SH-SY5Y (cell line): ENCODE measurements at regions not wholly inside any gene's neighbourhood (a gene's known extent, or its start where the extent isn't known, plus 50 kb on each side); places are given as distances from the start of the nearest gene placed in this dataset.

ENCODE experiments used
- GATA2 ChIP-seq: IDR thresholded peaks from 2 replicates; pipeline ENCODE4 v1.6.1; 2011; ENCODE audit warnings: mild to moderate bottlenecking, low read depth, low read length
- GATA3 ChIP-seq: IDR thresholded peaks from 2 replicates; pipeline ENCODE4 v1.6.1; 2011; ENCODE audit warnings: low read depth, mild to moderate bottlenecking, low read length, moderate library complexity

DNA sequence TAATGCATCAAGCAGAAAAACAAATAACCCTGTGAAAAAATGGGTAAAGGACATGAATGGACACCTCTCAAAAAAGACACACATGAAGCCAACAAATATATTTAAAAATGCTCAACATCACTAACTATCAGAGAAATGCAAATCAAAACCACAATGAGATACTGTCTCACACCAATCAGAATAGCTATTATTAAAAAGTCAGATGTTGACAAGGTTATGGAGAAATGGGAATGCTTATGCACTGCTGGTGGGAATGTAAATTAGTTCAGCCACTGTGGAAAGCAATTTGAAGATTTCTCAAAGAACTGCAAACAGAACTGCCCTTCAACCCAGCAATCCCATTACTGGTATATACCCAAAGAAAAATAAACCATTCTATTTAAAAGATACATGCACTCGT is 86.6 kb upstream of the TNFSF4 start:
- TF ChIP-seq GATA3 (no peak), GATA2 (no peak)

DNA sequence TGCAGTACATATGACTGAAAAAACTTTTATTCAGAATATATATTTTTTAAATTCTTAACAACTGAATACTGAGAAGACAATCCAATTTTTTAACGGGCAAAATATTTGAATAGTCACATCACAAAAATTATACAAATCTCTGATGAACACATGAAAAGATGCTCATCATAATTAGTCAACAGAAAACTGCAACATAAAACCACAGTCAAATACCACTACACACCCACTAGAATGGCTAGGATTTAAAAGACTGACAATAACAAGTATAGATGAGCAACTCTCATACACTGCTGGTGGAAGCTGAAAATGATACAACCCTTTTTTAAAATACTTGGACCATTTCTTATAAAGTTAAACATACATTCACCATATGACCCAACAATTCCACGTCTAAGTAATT is 87.7 kb upstream of the TNFSF4 start:
- no peak for TF ChIP-seq GATA2
- TF ChIP-seq GATA3 = no peak

DNA sequence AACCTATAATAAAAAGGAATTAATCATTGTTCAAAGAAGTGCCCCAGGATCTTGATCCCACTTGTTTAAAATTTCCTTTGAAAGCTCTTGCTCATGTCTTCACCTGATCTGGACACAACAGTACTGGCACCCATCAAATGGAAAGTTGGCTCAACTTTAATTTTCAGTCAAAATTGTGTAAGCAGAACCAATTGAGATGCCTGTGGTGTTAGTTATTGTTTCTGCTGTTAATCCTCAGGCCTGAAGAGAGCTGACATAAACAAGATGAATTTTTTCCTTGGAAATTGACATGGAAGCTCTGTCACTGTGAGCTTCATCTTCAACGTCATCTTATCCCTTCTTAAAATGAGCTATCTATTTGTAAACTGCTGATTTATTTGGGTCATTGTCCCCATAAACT is 88.3 kb upstream of the TNFSF4 start:
- TF ChIP-seq GATA3 (no peak), GATA2 (no peak)

GRCh38 chr1:173295995-173296394 is 88.9 kb upstream of the TNFSF4 start:
- no peak for TF ChIP-seq GATA2
- no peak for TF ChIP-seq GATA3

DNA sequence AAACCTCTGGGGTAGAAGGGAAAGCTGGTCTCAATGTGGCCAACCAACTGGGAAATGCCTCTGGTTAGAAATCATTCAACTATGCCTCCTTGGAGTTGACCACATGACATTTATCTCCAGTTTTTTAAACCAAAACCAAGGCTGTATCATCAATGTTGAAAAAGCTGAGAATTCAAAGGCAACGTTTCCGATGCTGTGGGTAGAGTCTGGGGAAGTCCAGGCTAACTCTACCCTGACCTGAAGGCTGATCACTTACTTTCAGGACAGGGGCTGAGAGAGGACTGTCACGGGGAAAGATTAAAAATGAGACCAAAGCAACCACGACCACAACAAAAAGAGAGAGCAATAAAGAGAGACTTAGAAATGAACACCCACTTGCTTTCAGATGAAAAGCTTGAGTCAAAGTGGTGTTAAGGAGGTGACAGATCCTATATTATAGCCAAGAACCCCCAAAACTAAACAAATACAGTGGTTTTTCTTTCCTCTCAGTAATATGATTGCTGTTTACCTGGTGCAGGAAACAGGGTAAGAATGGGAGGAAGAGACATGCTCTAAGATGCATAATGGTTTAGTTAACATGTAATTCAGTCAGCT is 90.8 kb upstream of the TNFSF4 start:
- TF ChIP-seq GATA3 = no peak
- no peak for TF ChIP-seq GATA2

- no peak for TF ChIP-seq GATA3
- TF ChIP-seq GATA2 = no peak
Measured at GRCh38 chr1:173300061-173301044, 93.2 kb upstream of the TNFSF4 start.

DNA sequence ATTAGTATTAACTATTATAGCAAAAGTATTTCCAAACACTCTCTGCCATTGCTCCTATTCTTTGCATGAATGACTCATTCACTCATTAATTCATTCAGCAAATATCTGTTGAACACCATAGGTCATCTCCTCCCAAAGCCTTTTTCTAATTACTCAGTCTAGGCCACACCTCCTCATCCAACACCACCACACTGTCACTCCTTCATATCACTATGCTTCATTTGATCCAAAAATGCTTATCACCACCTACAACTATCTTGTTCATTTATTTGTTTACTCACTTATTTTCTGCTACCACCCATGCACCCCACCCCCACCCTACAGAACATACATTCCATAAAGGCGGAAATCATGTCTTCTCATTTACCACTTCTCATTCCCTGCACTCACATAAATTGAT is 94.4 kb upstream of the TNFSF4 start:
- no peak for TF ChIP-seq GATA3
- no peak for TF ChIP-seq GATA2

DNA sequence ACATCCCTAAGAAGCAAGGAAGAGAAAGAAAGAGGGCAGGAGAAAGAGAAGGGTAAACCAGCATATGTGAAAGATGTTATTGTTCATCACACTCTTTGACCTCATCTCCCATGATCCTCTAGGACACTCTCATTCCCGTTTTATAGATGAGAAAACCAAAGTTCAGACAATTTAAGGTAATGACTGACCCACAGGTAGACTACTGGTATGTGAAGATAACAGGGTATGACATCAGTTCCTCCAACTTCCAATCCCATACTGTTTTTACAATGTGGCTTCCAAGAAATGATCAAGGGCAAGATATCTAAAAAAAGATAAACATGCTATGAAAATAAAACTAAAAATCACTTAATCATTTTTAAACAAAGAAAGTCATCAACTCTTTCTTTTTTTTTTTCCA is 95.2 kb upstream of the TNFSF4 start:
- TF ChIP-seq GATA2 (no peak), GATA3 (no peak)

DNA sequence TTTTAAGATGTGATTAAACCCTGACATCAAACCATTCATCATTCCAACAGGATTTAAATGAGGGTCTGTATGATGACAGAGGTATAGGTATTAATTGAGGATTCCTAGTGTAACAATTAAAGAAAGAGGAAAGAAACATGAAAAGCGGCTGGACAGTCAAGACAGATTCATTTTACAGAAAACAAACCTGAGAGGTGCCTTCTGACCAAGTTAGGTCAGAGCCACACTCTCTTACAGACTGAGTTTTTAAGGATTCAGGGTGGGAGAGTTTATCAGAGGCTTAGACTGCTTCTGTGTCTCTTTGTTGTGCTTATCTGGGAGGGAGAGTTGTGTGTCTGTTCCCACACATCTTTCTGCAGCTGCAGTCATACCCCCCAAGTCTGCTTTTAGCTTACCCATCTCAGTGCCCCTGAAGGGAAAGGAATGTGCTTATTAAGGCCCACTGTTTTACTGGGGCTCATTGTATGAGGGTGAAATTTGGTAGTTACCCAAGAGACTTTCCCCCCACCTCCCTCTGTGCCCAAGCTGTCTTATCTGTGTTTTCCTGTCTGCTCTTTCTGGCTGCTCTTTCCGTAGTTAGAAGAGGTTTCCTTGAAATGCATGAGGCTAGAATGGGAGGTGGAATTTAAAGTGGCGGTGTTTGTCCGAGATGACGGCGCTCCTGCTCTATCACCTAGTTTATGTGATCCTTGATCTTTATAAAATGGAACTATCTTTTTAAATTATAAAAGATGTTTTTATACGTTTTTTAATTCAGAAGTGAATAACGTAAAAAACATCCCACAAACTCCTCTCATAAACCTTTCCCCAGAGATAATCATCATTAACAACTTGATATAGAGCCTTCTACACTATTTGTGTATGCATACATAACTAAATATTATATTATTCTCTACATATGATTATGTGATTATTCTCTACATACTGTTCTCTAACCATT is 96.0 kb upstream of the TNFSF4 start:
- TF ChIP-seq GATA2 (no peak), GATA3 (no peak)

DNA sequence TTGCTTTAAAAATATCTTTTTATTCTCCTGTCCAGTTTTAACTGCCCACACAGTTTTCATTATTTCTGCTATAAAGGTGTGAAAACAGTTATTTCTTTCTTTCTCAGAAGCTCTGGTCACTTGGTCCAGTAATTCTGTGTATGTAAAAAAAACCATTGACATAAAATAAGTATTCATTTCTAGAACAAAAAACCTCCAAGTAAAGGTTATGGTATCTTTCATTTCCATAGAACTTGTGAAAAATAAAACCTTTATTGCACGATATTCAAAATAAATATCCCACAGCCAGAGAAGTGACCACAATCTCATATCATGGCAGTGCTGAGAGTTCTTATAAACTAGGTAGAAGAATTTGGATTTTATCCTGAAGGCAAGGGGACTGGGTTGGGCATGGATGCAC is 96.9 kb upstream of the TNFSF4 start:
- TF ChIP-seq GATA2 = no peak
- no peak for TF ChIP-seq GATA3

DNA sequence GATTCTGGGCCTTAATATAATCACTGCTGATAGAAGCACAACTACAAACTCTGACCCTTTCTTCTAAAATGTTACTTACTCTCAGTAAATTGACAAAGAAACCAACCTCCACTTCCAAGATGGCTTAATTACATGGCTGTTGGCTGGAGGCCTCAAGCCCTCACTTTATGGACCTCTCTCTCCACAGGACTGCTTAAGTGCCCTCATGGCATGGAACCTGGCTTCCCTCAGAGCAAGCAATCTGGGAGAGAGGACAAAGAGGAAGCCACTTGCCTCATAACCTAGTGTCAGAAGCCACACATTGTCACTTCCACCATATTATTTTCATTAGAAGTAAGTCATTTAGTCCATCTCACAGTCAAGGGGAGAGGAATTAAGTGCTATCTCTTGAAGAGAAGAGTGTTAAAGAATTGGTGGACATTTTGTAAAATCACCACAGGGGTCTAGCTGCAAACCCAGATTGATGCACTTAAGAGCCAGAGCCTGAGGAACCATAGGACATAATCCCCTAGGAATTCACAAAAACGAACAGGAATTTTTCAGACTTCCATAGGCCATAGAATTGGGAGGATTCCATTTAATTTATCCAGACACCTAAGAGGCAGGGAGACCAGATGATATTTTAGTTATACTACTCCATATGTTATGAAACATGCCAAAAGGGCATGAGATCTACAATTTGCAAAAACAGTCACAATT is 97.5 kb upstream of the TNFSF4 start:
- no peak for TF ChIP-seq GATA2
- no peak for TF ChIP-seq GATA3

DNA sequence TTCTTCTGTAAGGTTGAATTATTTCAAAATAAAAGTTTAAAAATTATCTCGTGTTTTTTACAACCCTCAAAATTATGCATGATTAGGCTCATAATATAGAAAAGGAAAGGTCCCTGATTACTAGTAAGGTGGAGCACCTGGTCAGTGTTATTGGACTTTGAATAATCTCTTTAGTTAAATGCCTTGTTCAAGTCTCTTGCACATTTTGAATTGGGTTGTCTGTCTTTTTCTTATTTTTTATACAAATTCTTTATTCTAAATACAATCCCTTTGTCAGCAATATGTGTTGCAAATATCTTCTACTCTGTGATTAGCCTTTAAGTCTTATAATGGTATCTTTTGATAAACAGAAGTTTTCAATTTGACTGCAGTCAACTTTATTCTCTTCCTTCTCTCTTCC is 100.7 kb upstream of the TNFSF4 start:
- TF ChIP-seq GATA3 (no peak), GATA2 (no peak)

DNA sequence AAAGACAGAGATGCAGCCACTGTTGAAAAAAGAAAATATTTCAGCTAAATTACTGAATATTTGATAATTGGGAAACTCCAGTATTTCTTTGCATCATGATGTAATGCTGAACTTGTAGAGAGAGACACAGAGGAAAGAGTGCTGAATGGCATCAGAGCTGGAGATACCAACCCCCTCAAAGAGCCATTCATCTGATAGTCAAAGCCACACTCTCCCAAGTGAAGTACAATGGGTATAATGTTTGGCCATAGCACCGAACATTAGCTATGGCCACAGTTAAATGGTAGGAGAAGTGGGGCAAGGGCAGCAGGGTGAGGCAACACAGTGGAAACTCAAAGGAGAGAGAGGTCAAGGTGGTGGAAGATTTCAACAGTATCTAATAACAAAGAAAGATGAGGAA is 107.5 kb upstream of the TNFSF4 start:
- TF ChIP-seq GATA3 = no peak
- no peak for TF ChIP-seq GATA2
